ENCODE measurements at regions not wholly inside any gene's neighbourhood (a gene's known extent, or its start where the extent isn't known, plus 50 kb on each side); places are given as distances from the start of the nearest gene placed in this dataset.

DNA sequence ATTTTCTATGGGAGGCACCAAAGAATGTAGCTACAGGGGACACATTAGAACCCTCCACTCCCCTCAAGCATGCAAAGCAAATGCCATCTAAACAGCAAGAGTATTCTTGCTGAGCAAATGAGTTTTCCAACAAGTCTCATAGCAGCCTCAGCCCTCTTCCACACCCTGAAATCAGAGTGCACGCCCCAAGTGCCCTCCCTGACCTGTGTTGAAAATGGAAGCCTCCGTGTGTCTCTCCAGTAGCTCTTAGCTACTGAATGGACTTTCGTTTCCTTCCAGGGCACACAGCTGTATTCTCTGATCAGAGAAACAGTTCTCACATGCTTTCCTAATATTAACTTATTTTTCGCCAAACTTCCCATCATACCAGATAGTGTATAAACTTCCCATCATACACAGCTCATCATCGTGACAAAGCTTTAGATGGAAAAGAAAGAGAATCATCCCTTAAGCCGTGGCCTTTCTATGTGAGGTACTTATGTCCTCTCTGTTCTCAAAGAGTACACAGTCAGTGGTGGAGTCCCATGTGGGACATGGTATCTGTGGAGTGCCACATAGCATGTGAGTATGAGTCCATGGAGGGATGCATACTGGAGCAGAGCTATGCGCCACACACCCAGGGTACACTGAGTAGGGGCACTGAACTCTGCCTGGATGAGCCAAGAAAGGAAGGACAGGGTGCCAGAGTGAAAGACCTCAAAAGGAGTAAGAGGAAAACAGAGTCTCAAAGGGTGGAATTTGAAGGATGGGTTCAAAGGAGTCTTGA, 434.5 kb downstream of the MCTP2 start:
- ATAC-seq (ENCODE audit: low FRiP score): no peak
- H3K4me1 ChIP-seq (ENCODE audit: control insufficient read depth in 1 of 2, insufficient read depth in 2 of 2, low read length in 2 of 2): no peaks in the 10 kb centered on the region
- peaks cover 2% of the 10 kb centered on the region for H3K9me3 ChIP-seq (ENCODE audit: control insufficient read depth, low read length)
- intact Hi-C loops (cut with DNase I): no loop called here
- H3K27me3 ChIP-seq (ENCODE audit: control insufficient read depth in 1 of 2, insufficient read depth in 2 of 2, low read length in 1 of 2): peaks cover 0 to 2% of the 10 kb centered on the region in 2 donors
- WGBS, 2 donors: 82 to 85% methylated on average over 7 of the region's 7 CpGs
- no peaks in the 10 kb centered on the region for H3K36me3 ChIP-seq (ENCODE audit: control insufficient read depth in 1 of 2, insufficient read depth in 2 of 2, low read length in 1 of 2)
- DNase-seq: no peak
- no peak overlapping the region for H3K4me3 ChIP-seq (ENCODE audit: low read length in 2 of 2)
- H3K27ac ChIP-seq (ENCODE audit: low read depth in 1 of 2, low read length in 2 of 2): no peak overlapping the region

DNA sequence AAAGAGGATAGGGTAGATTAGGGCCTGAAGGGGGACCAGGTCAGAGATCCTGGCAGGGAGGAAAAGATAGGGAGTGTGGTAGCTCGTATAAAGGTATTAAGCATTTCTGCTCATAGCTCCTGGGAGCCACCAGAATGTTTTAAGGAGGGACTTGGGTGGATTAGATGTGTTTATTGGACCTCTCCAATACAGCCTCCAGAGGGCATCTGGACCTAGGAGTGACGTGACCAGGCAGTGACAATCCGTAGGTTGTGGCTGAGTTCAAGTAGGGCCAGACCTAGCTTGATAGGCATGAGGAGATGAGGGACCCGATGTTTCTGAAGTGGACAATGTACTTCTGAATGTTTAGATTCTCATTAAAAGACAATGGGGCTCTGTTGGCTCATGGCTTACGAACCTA, 435.2 kb downstream of the MCTP2 start:
- H3K4me1 ChIP-seq (ENCODE audit: control insufficient read depth in 1 of 2, insufficient read depth in 2 of 2, low read length in 2 of 2): no peaks in the 10 kb centered on the region
- ATAC-seq (ENCODE audit: low FRiP score) (no peak), DNase-seq (no peak)
- intact Hi-C loops (cut with DNase I): no loop called here
- H3K4me3 ChIP-seq (ENCODE audit: low read length in 2 of 2): no peak overlapping the region
- 66 to 67% methylated on average over 5 of the region's 5 CpGs for WGBS, 2 donors
- peaks cover 0 to 2% of the 10 kb centered on the region in 2 donors for H3K27me3 ChIP-seq (ENCODE audit: control insufficient read depth in 1 of 2, insufficient read depth in 2 of 2, low read length in 1 of 2)
- H3K27ac ChIP-seq (ENCODE audit: low read depth in 1 of 2, low read length in 2 of 2): no peak overlapping the region
- H3K9me3 ChIP-seq (ENCODE audit: control insufficient read depth, low read length): peaks cover 2% of the 10 kb centered on the region
- no peaks in the 10 kb centered on the region for H3K36me3 ChIP-seq (ENCODE audit: control insufficient read depth in 1 of 2, insufficient read depth in 2 of 2, low read length in 1 of 2)

DNA sequence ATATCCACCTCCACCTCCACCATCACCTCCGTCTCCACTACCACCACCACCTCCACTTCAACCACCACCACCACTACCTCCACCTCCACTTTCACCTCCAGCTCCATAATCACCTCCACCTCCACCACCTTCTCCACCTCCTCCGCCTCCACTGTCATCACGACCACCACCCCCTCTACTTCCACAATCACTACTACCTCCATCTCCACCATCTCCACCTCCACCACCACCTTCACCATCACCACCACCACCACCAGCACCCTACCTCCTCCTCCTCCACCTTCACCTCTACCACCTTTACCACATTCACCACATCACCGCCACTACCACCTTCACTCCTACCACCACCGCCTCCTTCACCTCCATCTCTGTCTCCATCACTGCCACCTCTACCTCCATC, 435.7 kb downstream of the MCTP2 start:
- no peaks in the 10 kb centered on the region for H3K4me1 ChIP-seq (ENCODE audit: control insufficient read depth in 1 of 2, insufficient read depth in 2 of 2, low read length in 2 of 2)

DNA sequence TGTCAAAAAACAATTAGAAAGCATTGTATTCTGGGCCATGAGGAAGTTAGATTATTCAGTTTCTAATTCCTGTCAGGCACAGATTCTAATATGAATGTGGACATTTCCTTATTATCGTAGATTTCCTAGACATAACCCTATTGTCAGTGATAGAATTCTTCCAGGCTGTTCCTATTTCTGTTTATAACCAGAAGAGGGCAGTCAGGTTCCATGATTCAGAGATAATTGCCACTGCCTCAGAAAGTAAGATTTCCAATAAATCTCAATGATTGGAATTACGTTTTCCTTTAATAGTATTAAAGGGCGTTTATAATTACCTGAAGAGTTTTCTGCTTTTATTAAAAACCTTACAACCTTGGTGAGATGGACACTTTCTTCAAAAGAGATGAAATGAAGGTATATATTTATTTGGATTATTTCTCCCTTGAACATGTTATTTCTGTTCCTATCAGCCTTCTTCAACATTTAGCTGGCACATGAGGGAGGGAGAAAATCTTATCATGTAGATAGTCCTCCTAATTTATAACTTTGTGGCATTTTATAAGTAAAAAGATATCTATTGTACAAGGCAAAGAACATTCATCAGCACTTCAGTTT, 439.2 kb downstream of the MCTP2 start:
- ATAC-seq (ENCODE audit: low FRiP score) (no peak), DNase-seq (no peak)
- intact Hi-C loops (cut with DNase I): loop anchor here (5.0 to 10.0 kb wide), 8 partner anchors 172 to 1674 kb away; no protein-coding TSS in a partner anchor
- Histone ChIP-seq H3K27ac (ENCODE audit: low read depth in 1 of 2, low read length in 2 of 2) (no peak overlapping the region), H3K4me1 (ENCODE audit: control insufficient read depth in 1 of 2, insufficient read depth in 2 of 2, low read length in 2 of 2) (no peaks in the 10 kb centered on the region), H3K4me3 (ENCODE audit: low read length in 2 of 2) (no peak overlapping the region), H3K27me3 (ENCODE audit: control insufficient read depth in 1 of 2, insufficient read depth in 2 of 2, low read length in 1 of 2) (peaks cover 0 to 2% of the 10 kb centered on the region in 2 donors), H3K9me3 (ENCODE audit: control insufficient read depth, low read length) (no peaks in the 10 kb centered on the region), H3K36me3 (ENCODE audit: control insufficient read depth in 1 of 2, insufficient read depth in 2 of 2, low read length in 1 of 2) (no peaks in the 10 kb centered on the region)
- WGBS, 2 donors: 1 to 2% methylated on average over 3 of the region's 3 CpGs

More for the DNA sequence above, 435.7 kb downstream of the MCTP2 start:
- Histone ChIP-seq H3K9me3 (ENCODE audit: control insufficient read depth, low read length) (peaks cover under 1% of the 10 kb centered on the region), H3K27me3 (ENCODE audit: control insufficient read depth in 1 of 2, insufficient read depth in 2 of 2, low read length in 1 of 2) (peaks cover 0 to 2% of the 10 kb centered on the region in 2 donors), H3K4me3 (ENCODE audit: low read length in 2 of 2) (no peak overlapping the region), H3K27ac (ENCODE audit: low read depth in 1 of 2, low read length in 2 of 2) (no peak overlapping the region), H3K36me3 (ENCODE audit: control insufficient read depth in 1 of 2, insufficient read depth in 2 of 2, low read length in 1 of 2) (no peaks in the 10 kb centered on the region)
- ATAC-seq (ENCODE audit: low FRiP score) (no peak), DNase-seq (no peak)
- 93 to 94% methylated on average over 5 of the region's 5 CpGs for WGBS, 2 donors
- intact Hi-C loops (cut with DNase I): no loop called here

DNA sequence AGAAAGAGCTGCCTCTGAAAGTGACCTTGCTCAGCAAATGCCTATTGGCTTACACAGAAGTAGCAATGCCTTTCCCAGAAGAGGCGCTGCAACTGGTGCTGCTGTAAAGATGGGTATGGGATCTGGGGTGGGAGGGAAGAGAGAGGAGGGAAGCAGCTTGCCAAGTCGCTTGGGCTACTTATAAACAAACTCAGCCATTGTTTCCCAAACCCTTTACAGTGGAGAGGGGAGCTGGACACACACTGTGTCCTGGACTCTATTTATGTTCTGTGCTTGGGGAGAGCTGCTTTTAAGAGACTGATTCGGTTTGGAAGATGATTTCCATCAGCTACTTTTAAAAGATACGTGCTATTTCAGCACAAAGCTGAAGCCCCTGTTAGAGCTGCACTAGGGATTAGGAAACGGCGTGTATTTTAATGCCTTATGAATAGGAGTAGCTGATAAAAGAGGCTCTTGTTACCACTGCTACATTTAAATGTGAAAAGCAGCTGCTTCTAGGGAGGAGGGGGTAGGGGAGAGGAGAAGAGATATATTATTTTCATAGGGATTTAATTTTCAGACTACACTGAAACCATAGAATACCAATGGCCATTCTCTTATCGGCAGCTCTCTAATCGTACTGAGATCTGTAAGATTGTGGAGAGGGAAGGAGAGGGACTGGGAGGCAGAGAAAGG, 440.6 kb downstream of the MCTP2 start:
- H3K4me1 ChIP-seq (ENCODE audit: control insufficient read depth in 1 of 2, insufficient read depth in 2 of 2, low read length in 2 of 2): no peaks in the 10 kb centered on the region

DNA sequence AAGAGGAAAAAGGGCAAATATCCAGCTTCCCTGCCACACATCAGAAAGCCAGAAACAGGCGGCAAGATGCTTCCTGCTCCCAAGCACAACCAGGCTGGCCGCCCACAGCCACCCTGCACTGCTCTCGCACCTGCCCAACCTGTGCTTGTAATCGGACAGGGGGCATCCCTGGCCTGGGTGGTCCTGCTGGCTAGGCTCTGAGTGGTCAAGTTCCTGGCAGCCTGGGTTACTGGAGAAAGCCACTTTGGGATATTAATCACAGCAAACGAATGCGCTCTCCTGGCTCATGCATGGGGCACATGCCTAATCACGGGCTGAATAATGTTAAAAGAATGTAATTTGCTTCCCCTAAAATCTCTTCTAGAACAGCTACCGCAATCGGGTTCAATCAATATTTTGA, 442.4 kb downstream of the MCTP2 start:
- DNase-seq: peak in 1 of 2 donors; percentile 43
- 52 to 56% methylated on average over 9 of the region's 9 CpGs for WGBS, 2 donors
- ATAC-seq (ENCODE audit: low FRiP score): peak; percentile 58
- intact Hi-C loops (cut with DNase I): loop anchor here (5.0 to 10.0 kb wide), 8 partner anchors 168 to 1671 kb away; no protein-coding TSS in a partner anchor
- Histone ChIP-seq H3K27ac (ENCODE audit: low read depth in 1 of 2, low read length in 2 of 2) (peak overlapping the region in 1 of 2 donors; percentile 83), H3K4me3 (ENCODE audit: low read length in 2 of 2) (peak overlapping the region in 1 of 2 donors; percentile 6), H3K9me3 (ENCODE audit: control insufficient read depth, low read length) (no peaks in the 10 kb centered on the region), H3K36me3 (ENCODE audit: control insufficient read depth in 1 of 2, insufficient read depth in 2 of 2, low read length in 1 of 2) (no peaks in the 10 kb centered on the region), H3K4me1 (ENCODE audit: control insufficient read depth in 1 of 2, insufficient read depth in 2 of 2, low read length in 2 of 2) (no peaks in the 10 kb centered on the region), H3K27me3 (ENCODE audit: control insufficient read depth in 1 of 2, insufficient read depth in 2 of 2, low read length in 1 of 2) (no peaks in the 10 kb centered on the region)

More for the DNA sequence above, 440.6 kb downstream of the MCTP2 start:
- H3K36me3 ChIP-seq (ENCODE audit: control insufficient read depth in 1 of 2, insufficient read depth in 2 of 2, low read length in 1 of 2): no peaks in the 10 kb centered on the region
- DNase-seq (no peak), ATAC-seq (ENCODE audit: low FRiP score) (peak; percentile 8)
- intact Hi-C loops (cut with DNase I): loop anchor here (5.0 to 10.0 kb wide), 8 partner anchors 170 to 1673 kb away; no protein-coding TSS in a partner anchor
- no peak overlapping the region for H3K4me3 ChIP-seq (ENCODE audit: low read length in 2 of 2)
- no peak overlapping the region for H3K27ac ChIP-seq (ENCODE audit: low read depth in 1 of 2, low read length in 2 of 2)
- H3K9me3 ChIP-seq (ENCODE audit: control insufficient read depth, low read length): no peaks in the 10 kb centered on the region
- 44 to 47% methylated on average over 8 of the region's 8 CpGs for WGBS, 2 donors
- H3K27me3 ChIP-seq (ENCODE audit: control insufficient read depth in 1 of 2, insufficient read depth in 2 of 2, low read length in 1 of 2): no peaks in the 10 kb centered on the region

DNA sequence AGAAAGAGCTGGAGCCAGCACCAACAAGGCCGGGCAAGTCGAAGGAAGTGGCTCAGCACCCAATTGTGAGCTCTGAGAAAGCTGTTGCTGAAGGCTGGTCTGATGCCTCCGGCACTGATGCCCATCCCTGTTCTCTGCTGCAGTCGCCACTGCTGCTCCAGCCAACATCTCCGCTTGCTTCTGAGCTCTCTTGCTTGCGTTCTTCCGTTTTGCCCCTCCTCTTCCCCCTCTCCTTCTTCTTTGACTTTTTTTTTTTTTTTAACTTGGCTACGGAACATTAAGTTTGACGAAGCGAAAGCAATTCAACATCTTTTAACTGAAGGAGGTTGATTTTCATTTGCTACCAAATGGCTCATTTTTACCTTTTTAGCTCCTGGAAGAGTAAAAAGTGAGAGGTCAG, 442.9 kb downstream of the MCTP2 start:
- H3K27ac ChIP-seq (ENCODE audit: low read depth in 1 of 2, low read length in 2 of 2): peak overlapping the region in 1 of 2 donors; percentile 65
- no peaks in the 10 kb centered on the region for H3K36me3 ChIP-seq (ENCODE audit: control insufficient read depth in 1 of 2, insufficient read depth in 2 of 2, low read length in 1 of 2)
- peak overlapping the region; percentile 5 to 6 for H3K4me3 ChIP-seq (ENCODE audit: low read length in 2 of 2)
- ATAC-seq (ENCODE audit: low FRiP score) (peak; percentile 37), DNase-seq (peak in 1 of 2 donors; percentile 49)
- intact Hi-C loops (cut with DNase I): loop anchor here (5.0 to 10.0 kb wide), 8 partner anchors 168 to 1671 kb away; no protein-coding TSS in a partner anchor
- no peaks in the 10 kb centered on the region for H3K4me1 ChIP-seq (ENCODE audit: control insufficient read depth in 1 of 2, insufficient read depth in 2 of 2, low read length in 2 of 2)
- 33 to 41% methylated on average over 10 of the region's 10 CpGs for WGBS, 2 donors
- no peaks in the 10 kb centered on the region for H3K27me3 ChIP-seq (ENCODE audit: control insufficient read depth in 1 of 2, insufficient read depth in 2 of 2, low read length in 1 of 2)
- H3K9me3 ChIP-seq (ENCODE audit: control insufficient read depth, low read length): no peaks in the 10 kb centered on the region

DNA sequence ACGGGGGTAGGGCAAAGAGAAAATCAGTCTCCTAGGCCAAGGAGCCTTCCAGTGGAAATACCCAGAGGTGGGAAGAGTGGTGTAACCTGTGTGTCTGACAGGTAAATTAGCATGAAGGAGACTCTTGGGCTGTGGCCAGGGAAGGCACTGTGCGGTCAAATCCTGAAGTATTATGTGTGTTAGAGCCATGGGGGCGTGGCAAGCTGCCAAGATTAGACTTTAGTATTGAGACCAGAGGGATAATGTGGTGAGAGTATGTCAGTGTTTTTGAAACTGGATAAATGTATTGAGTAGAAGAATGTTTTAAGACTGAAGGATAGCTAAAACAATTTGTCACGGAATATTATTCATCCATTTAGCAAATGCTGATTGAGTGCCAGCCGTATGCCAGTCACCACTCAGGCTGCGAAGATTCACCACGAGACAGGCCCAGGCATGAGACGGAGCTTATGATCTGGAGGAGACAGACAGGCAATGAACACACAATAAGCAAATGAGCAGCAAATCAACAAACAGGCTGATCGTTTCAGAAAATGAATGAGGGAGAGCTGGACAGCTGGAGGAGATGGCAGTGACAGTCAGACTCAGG, 445.9 kb downstream of the MCTP2 start:
- H3K27me3 ChIP-seq (ENCODE audit: control insufficient read depth in 1 of 2, insufficient read depth in 2 of 2, low read length in 1 of 2): no peaks in the 10 kb centered on the region
- ATAC-seq (ENCODE audit: low FRiP score) (no peak), DNase-seq (no peak)
- H3K36me3 ChIP-seq (ENCODE audit: control insufficient read depth in 1 of 2, insufficient read depth in 2 of 2, low read length in 1 of 2): no peaks in the 10 kb centered on the region
- H3K4me3 ChIP-seq (ENCODE audit: low read length in 2 of 2): no peak overlapping the region
- intact Hi-C loops (cut with DNase I): loop anchor here (10.0 kb wide), 4 partner anchors 348 to 1668 kb away; no protein-coding TSS in a partner anchor
- WGBS, 2 donors: 88 to 89% methylated on average over 9 of the region's 9 CpGs
- H3K9me3 ChIP-seq (ENCODE audit: control insufficient read depth, low read length): no peaks in the 10 kb centered on the region
- H3K27ac ChIP-seq (ENCODE audit: low read depth in 1 of 2, low read length in 2 of 2): no peak overlapping the region
- H3K4me1 ChIP-seq (ENCODE audit: control insufficient read depth in 1 of 2, insufficient read depth in 2 of 2, low read length in 2 of 2): no peaks in the 10 kb centered on the region

Data from aorta (tissue), 5 donors.